Renal cortex interstitium (tissue), 11 donors: ENCODE measurements at regions not wholly inside any gene's neighbourhood (a gene's known extent, or its start where the extent isn't known, plus 50 kb on each side); places are given as distances from the start of the nearest gene placed in this dataset.
"Not testable (repeated sequence)": the region's sequence is repeated elsewhere in the genome, so short reads cannot be mapped to it uniquely, and the experiment has no call there.

ENCODE experiments used
- DNase-seq, 11 donors: peaks; one replicate each; pipeline ENCODE4 v3.0.0-alpha.2; 2013; ENCODE audit warnings: low read depth in 9 of 11, low spot score in 4 of 11; ENCODE audit errors: extremely low read depth in 1 of 11

DNA sequence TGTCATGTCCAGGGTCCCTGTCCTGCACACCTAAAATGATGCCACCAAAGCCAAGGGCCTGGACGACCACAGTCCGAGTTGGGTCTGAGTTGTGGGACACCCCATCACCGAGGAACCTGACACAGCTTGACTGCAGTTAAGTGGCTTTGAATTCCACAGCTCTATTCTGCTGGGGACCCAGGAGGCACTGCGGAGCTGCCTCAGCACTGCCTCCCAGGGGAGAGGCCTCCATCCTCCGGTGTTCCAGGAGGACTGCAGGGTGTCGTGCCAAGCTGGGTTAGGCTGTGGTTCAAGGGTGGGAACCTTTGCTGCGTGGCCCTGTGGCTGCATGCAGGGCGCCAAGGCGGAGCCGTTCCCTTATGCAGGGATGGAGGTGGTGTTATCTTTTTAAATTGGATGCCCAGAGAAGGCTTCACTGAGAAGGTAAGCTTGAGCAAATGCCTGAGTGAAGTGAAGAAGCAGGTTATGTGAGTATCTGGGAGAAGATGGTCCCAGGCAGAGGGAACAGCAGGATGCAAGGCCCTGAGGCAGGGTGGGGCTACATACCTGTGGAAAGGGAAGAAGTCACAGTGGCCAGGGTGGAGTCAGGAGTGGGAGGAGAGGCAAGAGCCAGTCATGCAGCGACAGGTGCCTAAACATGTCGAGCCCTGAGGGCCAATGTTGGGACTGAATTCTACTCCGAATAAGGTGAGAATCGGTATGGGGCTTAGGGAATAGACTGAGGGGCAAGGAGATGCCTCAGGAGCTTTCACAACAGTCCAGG is 144.8 kb downstream of the TPRA1 start:
- no peak for DNase-seq

GRCh38 chr3:127444761-127445160 is 145.8 kb downstream of the TPRA1 start:
- DNase-seq = no peak

DNA sequence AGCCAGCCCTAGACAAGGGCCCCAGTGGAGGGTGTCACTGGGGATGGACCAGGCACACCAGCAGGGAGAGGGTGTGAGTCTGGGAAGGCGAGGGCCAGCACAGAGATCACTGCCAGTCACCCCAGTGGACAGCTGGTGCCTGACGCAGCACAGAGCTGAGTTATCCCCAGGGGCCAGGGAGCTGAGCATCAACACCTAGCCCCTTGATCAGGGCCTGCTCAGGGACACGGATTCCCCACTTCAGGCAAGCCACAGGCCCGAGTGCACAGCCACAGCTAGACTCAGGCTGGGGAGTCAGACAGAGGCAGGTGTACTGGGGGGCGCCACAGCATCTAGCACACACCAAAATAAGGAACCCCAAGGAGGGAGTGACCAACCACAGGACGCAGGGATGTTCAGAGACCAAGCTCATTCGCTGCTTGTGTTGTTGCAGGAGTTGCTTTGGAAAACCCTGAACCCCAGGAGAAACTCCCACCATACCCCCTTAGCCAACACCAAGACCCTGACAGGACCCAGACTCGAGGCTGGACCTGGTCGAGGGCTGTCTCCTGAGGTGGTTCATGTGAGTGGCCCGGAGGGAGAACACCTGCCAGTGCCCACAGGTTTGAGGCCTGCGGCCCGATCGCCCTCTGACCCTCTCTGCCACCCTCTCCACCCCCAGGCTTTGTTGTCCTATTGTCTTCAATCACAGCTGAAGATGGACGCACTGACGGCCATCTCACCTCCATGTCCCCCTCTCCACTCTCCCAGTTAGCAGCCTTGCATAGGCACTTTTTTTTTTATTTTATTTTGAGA is 146.8 kb downstream of the TPRA1 start:
- DNase-seq = no peak

- DNase-seq = no peak
Measured at GRCh38 chr3:127442506-127442905, 148.0 kb downstream of the TPRA1 start.

GRCh38 chr3:127441764-127442163 is 148.8 kb downstream of the TPRA1 start:
- no peak for DNase-seq

DNA sequence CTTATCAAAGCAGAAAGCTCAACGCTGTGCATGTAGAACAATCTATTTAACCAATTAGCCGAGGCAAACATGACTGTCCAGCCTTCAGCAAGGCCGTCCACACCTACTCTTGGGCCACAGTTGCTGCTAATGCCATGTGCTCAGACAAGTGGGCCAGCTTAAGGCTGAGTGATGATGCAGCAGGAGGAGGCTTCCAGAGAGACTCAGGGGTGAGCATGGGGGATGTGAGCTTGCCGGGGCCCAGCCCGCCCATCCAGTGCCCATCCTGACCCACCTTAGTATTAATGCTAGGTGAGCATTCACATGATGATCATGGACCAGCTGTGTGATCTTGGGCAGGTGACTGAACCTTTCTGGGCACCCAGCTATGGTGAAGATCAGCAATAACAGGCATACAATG is 150.1 kb downstream of the TPRA1 start:
- DNase-seq = no peak

DNA sequence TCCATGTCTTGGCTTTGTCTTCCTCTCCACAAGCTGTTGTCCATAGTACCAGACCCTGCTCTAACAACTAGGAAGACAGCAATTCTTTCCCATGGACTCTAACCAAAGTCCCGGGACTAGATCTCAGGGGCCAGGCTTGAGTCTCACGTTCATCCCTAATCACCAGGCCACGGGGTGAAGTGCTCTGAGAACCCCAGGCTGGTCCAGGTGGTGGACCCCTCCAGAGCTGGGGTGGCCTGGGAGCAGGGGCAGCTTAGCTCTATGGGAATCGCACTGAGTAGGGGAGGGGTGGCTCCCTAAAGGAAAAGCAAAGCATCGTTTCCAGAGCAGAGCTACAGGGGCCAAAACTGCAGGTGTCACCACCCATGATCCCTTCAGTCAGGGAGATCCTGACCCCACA is 150.9 kb downstream of the TPRA1 start:
- DNase-seq = no peak

DNA sequence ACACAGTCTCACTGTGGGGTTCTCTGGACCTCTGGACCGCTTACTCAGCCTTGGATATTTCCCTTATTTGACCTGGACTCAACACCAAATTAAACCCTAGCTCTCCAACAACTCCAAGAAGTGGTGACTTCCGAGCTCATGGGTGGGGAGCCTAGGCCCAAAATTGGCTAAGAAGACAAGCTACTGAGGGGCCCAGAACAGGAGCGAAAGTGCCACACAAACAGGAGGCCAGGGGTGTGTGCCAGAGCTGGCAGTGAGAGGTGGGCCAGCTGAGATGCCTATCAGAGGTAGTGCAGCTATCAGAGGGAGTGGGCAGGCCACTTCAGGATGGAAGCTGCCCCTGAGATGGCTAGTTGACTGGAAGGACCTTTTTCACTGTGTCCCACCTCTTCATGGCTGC is 151.1 kb upstream of the PRR20G start:
- DNase-seq = no peak

- no peak for DNase-seq
Measured at GRCh38 chr3:127438371-127438770, 150.5 kb upstream of the PRR20G start.

- DNase-seq = not testable (repeated sequence)
Measured at GRCh38 chr3:127435299-127435698, 147.5 kb upstream of the PRR20G start.

DNA sequence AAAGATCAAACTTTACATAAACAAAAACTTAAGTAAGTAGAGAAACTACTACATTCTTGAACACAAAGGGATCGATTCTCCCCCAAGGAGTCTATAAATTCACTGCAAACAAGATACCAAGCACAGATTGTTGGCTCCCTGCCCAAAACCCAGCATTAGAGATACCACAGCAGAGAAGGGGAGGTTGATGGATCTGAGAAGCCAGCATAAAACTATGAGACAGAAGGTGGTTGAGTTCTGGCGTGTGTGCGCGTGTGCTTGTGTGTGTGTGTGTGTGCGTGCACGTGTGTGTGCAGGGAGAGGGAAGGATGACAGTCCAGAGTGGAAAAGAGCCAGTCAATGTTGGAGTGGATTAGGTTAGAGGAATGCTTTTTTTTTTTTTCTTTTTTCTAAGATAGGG is 143.2 kb upstream of the PRR20G start:
- DNase-seq = no peak

- no peak for DNase-seq
Measured at GRCh38 chr3:127428344-127428997, 140.6 kb upstream of the PRR20G start.

DNA sequence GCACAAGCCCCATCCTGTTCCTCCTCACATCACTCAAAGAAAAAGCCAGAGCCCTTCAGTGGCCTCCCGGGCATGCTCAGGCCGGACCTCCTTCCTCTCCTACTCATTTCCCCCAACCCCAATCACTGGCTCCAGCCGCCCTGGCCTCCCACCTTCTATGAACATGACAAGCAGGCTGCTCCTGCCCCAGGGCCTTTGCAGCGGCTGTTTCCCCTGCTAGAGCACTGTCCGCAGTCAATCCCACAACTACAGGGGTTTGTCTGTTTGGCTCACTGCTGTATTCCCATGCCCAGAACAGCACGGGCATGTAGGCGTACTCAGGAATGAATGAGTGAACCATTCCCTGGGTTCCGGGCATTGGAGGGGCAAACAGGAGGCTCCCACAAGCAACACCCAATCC is 139.8 kb upstream of the PRR20G start:
- DNase-seq = no peak

- no peak for DNase-seq
Measured at GRCh38 chr3:127427156-127427555, 139.3 kb upstream of the PRR20G start.

- DNase-seq = peak in 4 of 11 donors; percentile 2 to 8 (median 6)
Measured at GRCh38 chr3:127426444-127427153, 138.8 kb upstream of the PRR20G start.

DNA sequence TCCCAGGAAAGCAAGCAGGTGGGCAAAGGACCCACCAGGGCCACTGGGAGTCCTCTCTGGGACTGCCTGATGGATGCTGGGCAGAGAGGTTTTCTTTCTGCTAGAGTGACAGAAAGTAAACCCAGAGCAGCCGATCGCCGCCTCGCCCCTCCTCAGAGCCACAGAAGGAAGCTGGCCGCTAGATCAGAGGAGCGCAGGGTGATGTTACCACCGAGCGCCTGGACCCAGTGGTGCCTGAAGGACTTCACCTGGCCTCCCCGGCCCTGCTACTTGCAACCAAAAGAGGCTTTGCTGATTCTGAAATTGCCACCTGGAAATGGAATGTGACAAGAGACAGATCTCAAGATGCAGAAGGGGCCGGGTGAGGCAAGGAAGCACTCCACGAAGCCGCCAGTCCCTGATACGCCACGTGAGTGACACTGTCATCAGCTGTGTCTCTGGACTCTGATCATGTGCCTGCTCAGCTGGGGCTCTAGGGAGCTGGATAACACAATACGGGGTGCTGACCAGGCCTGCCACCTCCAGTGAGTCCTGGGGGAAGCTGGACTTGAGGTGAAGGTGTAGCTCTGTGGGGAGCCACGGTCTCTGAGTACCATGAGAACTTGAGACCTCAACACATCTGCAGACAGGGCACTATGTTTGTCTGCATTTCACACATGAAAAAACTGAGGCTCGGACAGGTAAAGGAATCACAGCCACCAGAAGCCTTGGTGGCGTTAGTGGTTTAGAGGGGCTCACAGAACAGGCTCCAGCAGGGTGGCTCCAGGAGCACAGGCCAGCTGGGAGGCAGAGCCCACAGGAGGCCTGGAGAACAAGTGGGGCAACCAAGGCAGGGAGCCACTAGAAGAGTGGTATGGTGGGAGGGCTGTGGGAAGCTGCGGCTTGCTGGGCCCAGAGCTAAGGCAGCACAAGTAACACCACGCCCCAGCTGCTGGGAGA is 137.9 kb upstream of the PRR20G start:
- no peak for DNase-seq

DNA sequence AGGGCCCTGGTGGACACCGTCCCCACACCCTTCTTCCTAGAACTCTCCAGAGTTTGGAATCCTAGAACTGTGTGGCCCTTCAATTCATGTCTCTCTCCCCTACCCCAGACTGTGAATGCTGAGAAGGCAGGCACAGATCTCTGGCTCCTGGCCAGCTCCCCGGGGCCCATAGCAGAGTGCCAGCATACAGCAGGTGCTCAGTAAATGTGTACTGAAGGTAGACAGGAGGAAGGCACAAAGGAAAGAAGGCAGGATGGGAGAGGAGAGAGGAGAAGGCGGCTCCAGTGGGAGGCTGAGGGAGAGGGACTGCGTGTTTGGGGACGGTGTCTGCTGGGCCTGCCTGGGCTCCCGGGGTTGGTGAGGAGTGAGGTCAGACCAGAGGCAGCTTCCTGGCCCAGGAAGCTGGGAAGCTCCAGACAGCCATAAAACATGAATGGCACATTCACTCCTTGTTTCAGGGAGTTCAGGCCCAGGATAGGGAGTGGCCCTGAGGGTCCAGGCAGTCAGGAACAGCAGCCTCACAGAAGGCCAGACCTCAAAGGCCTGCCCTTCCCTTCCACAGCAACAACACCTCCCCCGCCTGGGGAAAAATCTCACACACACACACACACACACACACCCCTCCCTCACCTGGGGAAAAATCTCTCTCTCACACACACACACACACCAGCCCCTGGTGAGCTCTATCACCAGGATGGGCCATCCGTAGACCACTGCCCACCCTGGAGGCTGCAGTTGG is 137.1 kb upstream of the PRR20G start:
- no peak for DNase-seq
